T-helper 2 cell treated with Interferon-gamma antibody and Interleukin-4, amounts not matched to agents 100 ng/mL and 5 ng/mL, for 36 hours (primary cell): ENCODE measurements at regions not wholly inside any gene's neighbourhood (a gene's known extent, or its start where the extent isn't known, plus 50 kb on each side); places are given as distances from the start of the nearest gene placed in this dataset.
"Not testable (repeated sequence)": the region's sequence is repeated elsewhere in the genome, so short reads cannot be mapped to it uniquely, and the experiment has no call there.

Source experiments
- intact Hi-C: fragments of 100-400 bp; cut with micrococcal nuclease; formaldehyde crosslinking; loops from one replicate; pipeline ENCODE4 v1.15.1; 2023

- intact Hi-C loops = no loop called here
These were observed 635.7 kb downstream of the UQCRFS1 start for GRCh38 chr19:28577233-28577632.

GRCh38 chr19:28575816-28576215 lies 637.1 kb downstream of the UQCRFS1 start:
- intact Hi-C loops = no loop called here

DNA sequence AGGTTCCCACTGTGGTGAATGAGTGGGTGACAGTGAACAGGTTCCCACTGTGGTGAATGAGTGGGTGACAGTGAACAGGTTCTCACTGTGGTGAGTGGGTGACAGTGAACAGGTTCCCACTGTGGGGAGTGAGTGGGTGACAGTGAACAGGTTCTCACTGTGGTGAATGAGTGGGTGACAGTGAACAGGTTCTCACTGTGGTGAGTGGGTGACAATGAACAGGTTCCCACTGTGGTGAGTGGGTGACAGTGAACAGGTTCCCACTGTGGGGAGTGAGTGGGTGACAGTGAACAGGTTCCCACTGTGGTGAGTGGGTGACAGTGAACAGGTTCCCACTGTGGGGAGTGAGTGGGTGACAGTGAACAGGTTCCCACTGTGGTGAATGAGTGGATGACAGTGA lies 637.6 kb downstream of the UQCRFS1 start:
- intact Hi-C loops = not testable (repeated sequence)

DNA sequence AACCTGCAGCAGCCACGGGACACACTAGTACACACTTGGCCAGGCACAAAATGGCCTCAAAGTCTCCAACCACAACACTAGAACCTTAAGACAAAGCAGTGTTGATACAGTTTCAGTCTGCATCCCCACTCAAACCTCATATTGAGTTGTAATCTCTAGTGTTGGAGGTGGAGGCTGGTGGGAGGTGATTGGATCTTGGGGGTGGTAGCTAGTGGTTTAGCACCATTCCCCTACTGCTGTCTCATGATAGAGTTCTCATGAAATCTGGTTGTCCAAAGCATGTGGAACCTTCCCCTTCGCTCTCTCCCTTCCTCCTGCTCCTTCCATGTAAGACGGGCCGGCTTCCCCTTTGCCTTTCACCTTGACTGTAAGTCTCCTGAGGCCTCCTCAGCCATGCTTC lies 638.7 kb downstream of the UQCRFS1 start:
- intact Hi-C loops = no loop called here

DNA sequence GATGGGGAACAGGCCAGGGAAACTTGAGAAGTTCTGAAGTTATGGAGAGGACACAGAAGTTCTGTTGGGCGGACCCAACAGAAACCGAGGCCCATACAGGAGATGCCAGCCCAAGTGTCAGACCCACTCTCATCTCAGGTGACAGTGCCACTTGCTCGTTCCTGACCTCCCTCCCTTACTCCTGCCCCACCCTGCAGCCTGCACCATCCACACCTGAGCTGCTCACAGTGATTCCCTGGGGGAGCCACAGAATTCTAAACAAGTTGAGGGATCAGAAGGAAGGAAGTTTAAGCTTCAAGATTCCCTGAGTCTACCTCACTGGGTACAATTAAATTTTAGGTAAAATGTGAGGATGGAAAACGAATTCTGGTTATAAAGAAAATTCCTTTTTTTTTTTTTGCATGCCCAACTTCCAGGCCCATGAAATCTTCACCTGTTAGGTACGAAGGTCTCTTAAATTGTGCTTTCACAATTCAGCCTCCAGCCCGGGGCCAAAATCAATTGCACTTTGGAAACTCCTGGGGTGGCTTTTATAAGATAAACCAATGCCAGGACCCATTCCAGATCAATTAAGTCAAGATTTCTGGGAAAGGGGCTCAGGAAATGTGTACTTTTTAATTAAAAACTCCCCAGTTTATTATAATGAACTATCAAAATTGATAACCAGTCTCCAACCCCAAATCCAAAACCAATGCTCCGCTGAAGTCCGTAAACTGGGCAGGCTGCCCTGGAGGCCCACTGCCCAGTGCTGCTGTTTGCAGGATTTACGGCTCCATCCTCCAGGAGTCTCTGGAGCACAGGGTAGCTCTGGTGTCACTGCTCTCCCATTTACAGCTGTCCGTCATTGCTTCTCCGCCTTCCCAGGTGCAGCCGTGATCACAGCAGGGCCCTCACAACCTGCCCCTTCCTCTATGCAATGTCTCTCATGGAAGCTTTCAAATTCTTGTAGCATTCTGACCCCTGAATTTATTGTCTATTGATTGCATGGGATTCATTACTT lies 643.5 kb downstream of the UQCRFS1 start:
- intact Hi-C loops = no loop called here

DNA sequence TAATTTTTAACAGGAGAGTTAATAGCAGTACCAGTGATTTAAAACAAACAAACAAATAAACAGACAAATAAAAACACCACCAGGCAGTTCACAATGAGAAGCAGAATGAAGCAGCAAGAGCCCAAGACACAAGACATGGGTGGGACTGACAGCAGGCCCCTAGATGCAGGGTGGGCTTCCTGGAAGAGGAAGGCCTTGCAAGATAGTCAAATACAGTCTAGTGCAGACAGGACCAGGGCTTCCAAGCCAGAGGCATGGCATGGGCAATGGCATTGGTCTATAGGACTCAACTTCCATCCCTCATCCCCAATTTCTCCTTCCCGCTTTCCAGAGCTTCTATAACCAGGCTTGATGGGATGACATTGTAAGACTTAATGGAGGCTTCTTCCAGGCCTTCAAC lies 645.1 kb downstream of the UQCRFS1 start:
- intact Hi-C loops = no loop called here

DNA sequence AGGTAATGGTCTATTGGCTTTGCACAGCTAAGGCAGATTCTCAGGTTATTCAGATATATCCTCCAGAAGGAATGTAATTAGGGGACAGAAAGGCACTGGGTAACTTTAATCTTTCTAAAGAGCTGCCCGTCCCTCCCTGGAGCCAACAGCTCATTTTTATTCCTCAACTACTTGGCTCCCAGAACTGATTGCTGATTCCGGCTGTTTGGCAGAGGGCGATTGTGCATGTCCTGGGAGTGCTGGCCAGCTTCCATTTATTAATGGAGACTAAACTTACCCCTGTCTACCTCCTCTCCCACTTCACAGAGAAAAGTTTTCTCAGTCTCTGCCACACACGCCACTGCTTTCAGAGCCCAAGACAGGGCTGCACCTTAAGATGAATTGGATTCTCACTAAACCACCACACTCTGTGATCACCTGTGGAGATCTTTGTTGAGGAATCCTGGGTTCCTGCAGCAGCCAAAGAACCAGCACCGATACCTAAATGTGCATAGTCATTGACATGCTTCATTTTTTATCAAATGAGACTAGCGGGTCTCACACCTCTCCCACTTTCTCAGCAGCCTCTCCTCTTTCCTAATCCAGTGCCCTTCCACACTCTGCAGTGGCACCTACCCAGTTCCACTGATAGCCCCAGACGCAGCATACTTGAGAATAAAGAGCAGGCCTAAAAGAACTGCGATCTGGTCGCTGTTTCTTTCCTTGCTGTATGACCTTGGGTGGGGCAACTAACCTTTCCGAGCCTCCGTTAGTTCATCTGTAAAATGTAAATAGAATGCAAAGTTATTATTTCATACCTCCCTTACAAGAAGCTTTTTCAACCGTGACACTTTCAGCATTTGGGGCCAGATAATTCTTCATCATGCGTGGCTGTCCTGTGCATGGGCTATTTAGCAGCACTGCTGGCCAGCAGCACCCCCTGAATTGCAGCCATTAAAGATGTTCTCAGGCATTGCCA lies 648.7 kb downstream of the UQCRFS1 start:
- intact Hi-C loops = no loop called here

GRCh38 chr19:28560786-28561185 lies 652.2 kb downstream of the UQCRFS1 start:
- intact Hi-C loops = no loop called here

DNA sequence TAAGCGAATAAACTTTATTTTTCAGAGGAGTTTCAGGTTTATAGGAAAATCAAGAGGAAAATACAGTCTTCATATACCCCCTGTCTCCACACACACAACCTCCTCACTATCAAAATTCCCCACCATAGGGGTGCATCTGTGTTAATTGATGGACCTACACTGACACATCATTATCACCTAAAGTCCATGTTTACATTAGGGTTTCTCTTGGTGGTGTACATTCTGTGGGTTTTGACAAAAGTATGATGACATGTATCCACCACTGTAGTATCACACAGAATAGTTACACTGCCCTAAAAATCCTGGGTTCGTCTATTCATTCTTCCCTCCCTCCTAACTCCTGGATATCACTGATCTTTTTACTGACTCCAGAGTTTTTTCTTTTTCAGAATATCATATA lies 654.2 kb downstream of the UQCRFS1 start:
- intact Hi-C loops = no loop called here

- intact Hi-C loops = no loop called here
These were observed 656.6 kb downstream of the UQCRFS1 start for GRCh38 chr19:28556371-28556770.

DNA sequence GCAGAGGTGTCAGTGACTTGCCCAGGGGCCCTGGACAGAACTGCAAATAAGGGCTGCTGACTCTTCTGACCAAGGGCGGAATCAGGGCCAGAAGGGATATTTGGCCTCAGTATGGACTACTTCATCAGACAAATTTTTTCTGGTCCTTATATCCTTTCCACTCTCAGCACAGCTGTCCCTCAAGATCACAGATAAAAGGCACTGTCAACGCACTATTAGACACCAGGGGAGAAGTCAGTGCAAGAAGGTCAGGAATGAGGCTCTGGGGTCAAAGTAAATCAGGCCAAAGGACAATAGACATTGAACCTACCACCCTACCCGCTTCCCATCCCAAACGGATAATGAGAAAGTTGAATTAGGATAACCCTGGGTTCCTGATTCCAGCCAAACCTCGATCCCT lies 657.6 kb downstream of the UQCRFS1 start:
- intact Hi-C loops = no loop called here

DNA sequence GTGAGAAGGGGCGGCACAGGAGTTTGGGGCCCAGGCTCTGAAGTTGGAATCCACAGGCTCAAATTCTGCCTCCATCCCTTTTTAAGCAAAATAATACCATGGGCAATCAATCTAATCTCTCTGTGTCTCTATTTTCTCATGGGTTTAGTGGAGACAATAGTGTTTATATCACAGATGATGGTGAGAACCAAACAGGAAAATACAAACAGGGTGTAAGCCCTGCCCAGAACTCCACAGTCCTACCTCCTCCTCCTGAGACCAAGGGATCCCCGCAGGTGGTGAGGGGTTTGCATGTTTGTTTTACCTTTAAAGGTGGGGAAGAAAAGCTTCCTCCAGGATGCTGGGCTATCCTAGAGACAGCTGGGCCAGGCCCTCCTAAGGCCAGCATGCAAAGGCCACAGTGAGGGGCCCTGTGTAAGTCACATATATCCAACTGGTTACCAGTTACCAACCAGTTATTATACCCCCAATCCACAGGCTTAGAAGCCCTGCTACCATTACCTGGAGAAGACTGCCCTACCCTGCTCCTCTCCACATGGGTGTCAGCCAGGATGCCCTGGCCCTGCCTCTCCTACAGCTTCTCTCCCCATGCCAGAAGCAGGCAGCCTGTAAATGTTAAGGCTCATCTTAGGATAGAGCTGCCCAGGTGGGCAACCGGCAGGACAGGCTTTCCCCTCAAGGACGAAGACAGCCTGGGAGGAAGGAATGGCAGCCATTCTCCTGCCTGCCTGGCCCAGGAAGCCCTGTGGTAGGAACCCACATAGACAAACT lies 658.4 kb downstream of the UQCRFS1 start:
- intact Hi-C loops = no loop called here

GRCh38 chr19:28553764-28554163 lies 659.2 kb downstream of the UQCRFS1 start:
- intact Hi-C loops = no loop called here

DNA sequence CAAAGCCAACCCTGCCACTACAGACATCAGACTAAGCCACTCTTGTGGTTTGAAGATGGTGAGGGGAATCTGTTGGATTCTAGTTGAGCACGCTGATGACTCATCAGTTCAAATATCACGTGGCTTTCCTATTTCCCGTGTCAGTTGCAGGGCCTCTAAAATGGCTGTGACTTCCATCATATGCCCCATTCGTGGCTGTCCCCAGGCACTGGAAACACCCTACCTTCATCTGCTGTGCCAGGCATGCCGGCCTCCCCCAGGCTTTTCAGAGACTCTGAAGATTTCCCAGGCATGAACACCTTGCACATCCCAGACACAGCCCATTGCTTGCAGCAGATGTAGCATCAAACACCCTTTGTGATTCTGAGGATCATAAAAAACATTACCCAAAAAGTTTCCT lies 659.9 kb downstream of the UQCRFS1 start:
- intact Hi-C loops = no loop called here

DNA sequence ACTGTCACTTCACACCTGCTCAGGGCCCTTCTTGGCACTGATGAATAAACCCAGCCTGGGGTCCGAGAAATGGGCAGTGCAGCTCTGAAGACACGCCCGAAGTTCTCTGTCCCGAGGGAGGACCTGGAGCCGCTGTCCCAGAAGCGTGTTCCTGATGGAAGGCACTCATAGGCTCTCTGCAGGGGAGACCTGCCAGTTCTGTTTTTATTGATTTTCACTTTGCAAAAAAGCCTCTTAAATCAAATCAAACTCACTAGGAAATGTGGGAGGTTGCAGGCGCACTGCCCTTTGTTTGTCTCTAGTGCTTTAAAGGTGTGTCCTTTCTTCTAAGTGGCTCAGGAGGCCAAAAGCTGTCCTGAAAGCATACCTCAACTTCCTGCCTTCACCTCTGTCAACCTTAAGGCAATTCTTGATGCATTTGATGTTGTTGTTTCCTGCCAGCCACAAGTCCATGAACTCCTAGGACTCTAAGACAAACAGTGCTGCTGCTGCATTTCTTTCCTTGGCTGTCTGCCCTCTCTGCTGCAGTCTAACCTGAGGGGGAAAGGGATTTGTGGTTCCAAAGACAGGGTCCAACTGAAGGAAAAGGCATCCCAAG lies 663.2 kb downstream of the UQCRFS1 start:
- intact Hi-C loops = no loop called here

DNA sequence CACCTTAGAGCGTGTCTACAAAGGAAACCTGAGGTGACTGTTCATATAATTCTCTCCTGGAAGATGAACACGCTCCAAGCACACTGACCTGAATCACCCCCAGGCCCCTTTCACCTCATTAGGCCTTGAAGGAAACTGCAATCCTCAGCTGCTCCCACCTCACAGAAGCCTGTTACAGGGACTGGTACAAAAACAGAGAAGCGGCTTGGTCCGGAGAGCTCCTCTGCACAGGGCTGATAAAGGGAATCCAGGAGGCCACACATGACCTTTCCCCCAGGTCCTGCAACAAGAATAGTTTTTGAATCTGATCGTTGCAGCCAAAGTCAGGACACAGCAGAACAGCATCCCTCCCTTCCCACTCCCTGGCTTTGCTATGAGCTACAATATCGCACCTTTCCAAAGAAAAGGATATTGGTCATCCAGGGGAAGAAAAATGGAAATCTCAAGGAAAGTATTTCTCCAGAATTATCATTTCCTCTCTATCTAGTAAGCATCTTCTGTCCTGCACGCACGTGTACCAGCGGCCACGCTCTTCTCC lies 666.7 kb downstream of the UQCRFS1 start:
- intact Hi-C loops = no loop called here

DNA sequence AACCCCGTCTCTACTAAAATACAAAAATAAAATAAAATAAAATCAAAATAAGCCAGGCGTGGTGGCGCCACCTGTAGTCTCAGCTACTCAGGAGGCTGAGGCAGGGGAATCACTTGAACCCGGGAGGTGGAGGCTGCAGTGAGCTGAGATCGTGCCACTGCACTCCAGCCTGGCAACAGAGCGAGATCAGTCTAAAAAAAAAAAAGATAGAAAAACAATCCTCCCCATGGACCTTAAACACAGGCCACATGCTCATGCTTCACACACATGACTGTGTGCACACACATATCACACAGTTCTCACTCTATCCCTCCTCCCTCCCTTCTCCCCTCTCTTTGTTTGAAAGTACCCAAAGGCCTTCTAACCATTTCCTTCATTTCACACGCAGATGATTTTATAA lies 667.6 kb downstream of the UQCRFS1 start:
- intact Hi-C loops = not testable (repeated sequence)

GRCh38 chr19:28544451-28545261 lies 668.3 kb downstream of the UQCRFS1 start:
- intact Hi-C loops = no loop called here

DNA sequence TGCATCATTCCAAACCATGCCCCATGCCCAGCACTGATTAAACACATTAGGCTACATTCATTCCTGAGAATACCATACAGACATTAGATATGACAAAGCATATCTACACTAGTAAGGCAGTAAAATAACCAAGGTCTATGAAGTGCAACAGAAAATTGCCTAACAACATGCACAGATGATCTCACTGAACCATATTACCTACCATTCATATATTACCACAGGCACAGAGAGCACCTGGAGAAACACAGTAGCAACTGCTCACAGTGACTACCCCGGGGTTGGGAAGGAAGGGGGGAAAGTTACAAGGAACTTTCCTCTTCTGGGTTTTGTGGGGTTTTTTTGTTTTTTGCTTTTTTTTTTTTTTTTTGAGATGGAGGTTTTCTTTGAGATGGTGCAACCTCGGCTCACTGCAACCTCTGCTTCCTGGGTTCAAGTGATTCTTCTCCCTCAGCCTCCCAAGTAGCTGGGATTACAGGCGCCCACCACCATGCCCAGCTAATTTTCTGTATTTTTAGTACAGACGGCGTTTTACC lies 669.6 kb downstream of the UQCRFS1 start:
- intact Hi-C loops = no loop called here
